ENCODE measurements at regions not wholly inside any gene's neighbourhood (a gene's known extent, or its start where the extent isn't known, plus 50 kb on each side); places are given as distances from the start of the nearest gene placed in this dataset.

GRCh38 chrX:38868941-38869401, 67.7 kb downstream of the MID1IP1 start:
- TF ChIP-seq CTCF (IDR thresholded peaks at IDR 0.05) (no peak), POLR2A (IDR thresholded peaks at IDR 0.05) (no peak)

All from thyroid gland (tissue), 4 donors.